IMR-90 (cell line): ENCODE measurements at regions not wholly inside any gene's neighbourhood (a gene's known extent, or its start where the extent isn't known, plus 50 kb on each side); places are given as distances from the start of the nearest gene placed in this dataset.

Experiments
- ATAC-seq: fragments of 200-7000 bp; cut with Tn5 transposase; 2 replicates; pipeline ENCODE4 v1.9.1; 2020; ENCODE audit warnings: low read depth, mild to moderate bottlenecking, moderate library complexity
- BruUV-seq: library from RNA; stranded (reverse); fragments of 400-500 nt; replicated peaks from 2 replicates; lab custom pipeline; 2021; lab: Mats Ljungman, UMichigan
- CTCF ChIA-PET: fragments of 300-600 bp; formaldehyde crosslinking; extraction: SDS; loops from one replicate; lab custom pipeline; 2021; ENCODE audit warnings: antibody characterized with exemption; lab: Yijun Ruan, JAX
- POLR2A ChIA-PET: fragments of 300-600 bp; sonication (Branson Sonifier 250); formaldehyde crosslinking; loops from one replicate; lab custom pipeline; 2022; ENCODE audit warnings: antibody characterized with exemption; ENCODE audit not compliant: unreplicated experiment; lab: Charles Lee
- DNase-seq: peaks from one replicate; pipeline ENCODE4 v3.0.0; 2013
- H2AFZ ChIP-seq: replicated peaks from 2 replicates; pipeline ENCODE3; 2013; ENCODE audit warnings: low read length, mild to moderate bottlenecking; ENCODE audit not compliant: poor library complexity
- H2AK5ac ChIP-seq: 2 replicates; pipeline ENCODE4 v1.6.1; 2013; ENCODE audit warnings: low read depth, low read length, inconsistent platforms
- H2AK9ac ChIP-seq: replicated peaks from 2 replicates; pipeline ENCODE3; 2013; ENCODE audit warnings: mild to moderate bottlenecking, low read depth, low read length, moderate library complexity; ENCODE audit not compliant: poor library complexity
- H2BK120ac ChIP-seq: 2 replicates; pipeline ENCODE4 v1.6.1; 2013; ENCODE audit warnings: low read depth, low read length, inconsistent platforms
- H2BK15ac ChIP-seq: 3 replicates; pipeline ENCODE4 v1.6.1; 2013; ENCODE audit warnings: low read depth, low read length, inconsistent platforms
- H2BK20ac ChIP-seq: 2 replicates; pipeline ENCODE4 v1.6.1; 2013; ENCODE audit warnings: low read depth, mild to moderate bottlenecking, inconsistent platforms, low read length, moderate library complexity
- H2BK5ac ChIP-seq: 2 replicates; pipeline ENCODE4 v1.6.1; 2013; ENCODE audit warnings: mild to moderate bottlenecking, low read depth, low read length, inconsistent platforms; ENCODE audit not compliant: poor library complexity, severe bottlenecking
- H3K14ac ChIP-seq: replicated peaks from 2 replicates; pipeline ENCODE4 v1.6.1; 2013; ENCODE audit warnings: low read depth, low read length, inconsistent platforms
- H3K18ac ChIP-seq: 2 replicates; pipeline ENCODE4 v1.6.1; 2013; ENCODE audit warnings: low read depth, low read length, control low read depth
- H3K23ac ChIP-seq: 2 replicates; pipeline ENCODE4 v1.6.1; 2013; ENCODE audit warnings: low read depth, low read length, inconsistent platforms
- H3K27ac ChIP-seq: 2 replicates; pipeline ENCODE4 v1.5.1; 2013; ENCODE audit warnings: mild to moderate bottlenecking, control low read depth, low read length; ENCODE audit not compliant: insufficient read depth
- H3K27me3 ChIP-seq: 2 replicates; pipeline ENCODE4 v1.6.1; 2013; ENCODE audit warnings: low read length; ENCODE audit not compliant: control insufficient read depth, insufficient read depth
- H3K36me3 ChIP-seq: 2 replicates; pipeline ENCODE4 v1.6.1; 2013; ENCODE audit warnings: low read length, mixed read lengths; ENCODE audit not compliant: control insufficient read depth, insufficient read depth
- H3K4ac ChIP-seq: 2 replicates; pipeline ENCODE4 v1.6.1; 2013; ENCODE audit warnings: low read depth, low read length, inconsistent platforms
- H3K4me1 ChIP-seq: 2 replicates; pipeline ENCODE4 v1.6.1; 2013; ENCODE audit warnings: low read length, mixed read lengths; ENCODE audit not compliant: control insufficient read depth, insufficient read depth
- H3K4me2 ChIP-seq: 2 replicates; pipeline ENCODE4 v1.6.1; 2013; ENCODE audit warnings: low read depth, mild to moderate bottlenecking, control low read depth, low read length, moderate library complexity
- H3K4me3 ChIP-seq: 2 replicates; pipeline ENCODE4 v1.5.1; 2013; ENCODE audit warnings: low read depth, mild to moderate bottlenecking, control low read depth, low read length, moderate library complexity; ENCODE audit not compliant: insufficient read depth
- H3K56ac ChIP-seq: 2 replicates; pipeline ENCODE4 v1.6.1; 2013; ENCODE audit warnings: low read length, inconsistent platforms; ENCODE audit not compliant: insufficient read depth; ENCODE audit errors: extremely low read depth
- H3K79me1 ChIP-seq, 2 experiments: 2 replicates each; pipeline ENCODE4 v1.6.1; 2013; ENCODE audit warnings: low read length in 2 of 2, inconsistent platforms in 1 of 2, low read depth in 1 of 2
- H3K9ac ChIP-seq: 2 replicates; pipeline ENCODE4 v1.6.1; 2013; ENCODE audit warnings: low read depth, low read length, control low read depth
- H3K9me1 ChIP-seq: 2 replicates; pipeline ENCODE4 v1.6.1; 2013; ENCODE audit warnings: low read length, inconsistent platforms; ENCODE audit not compliant: insufficient read depth
- H3K9me3 ChIP-seq: 2 replicates; pipeline ENCODE4 v1.6.1; 2013; ENCODE audit warnings: low read length; ENCODE audit not compliant: control insufficient read depth, insufficient read depth
- H4K20me1 ChIP-seq: 2 replicates; pipeline ENCODE4 v1.6.1; 2013; ENCODE audit warnings: low read length, inconsistent platforms; ENCODE audit not compliant: insufficient read depth
- H4K5ac ChIP-seq: 2 replicates; pipeline ENCODE4 v1.6.1; 2013; ENCODE audit warnings: mild to moderate bottlenecking, low read depth, low read length, control low read depth
- H4K8ac ChIP-seq, 2 experiments: 2 replicates each; pipeline ENCODE4 v1.6.1; 2013; ENCODE audit warnings: low read depth in 2 of 2, low read length in 2 of 2, control low read depth in 1 of 2, inconsistent platforms in 1 of 2
- H4K91ac ChIP-seq: 2 replicates; pipeline ENCODE4 v1.6.1; 2013; ENCODE audit warnings: low read depth, low read length, inconsistent platforms; ENCODE audit not compliant: insufficient read depth
- BHLHE40 ChIP-seq: fragments of 150-350 bp; IDR thresholded peaks from 2 replicates; pipeline ENCODE4 v1.6.1; 2016; ENCODE audit warnings: mild to moderate bottlenecking, low read depth, low read length
- CEBPB ChIP-seq: IDR thresholded peaks from 2 replicates; pipeline ENCODE4 v1.6.1; 2012; ENCODE audit warnings: low read depth, low read length, improper control_type of control experiment
- FOS ChIP-seq: fragments of 150-350 bp; IDR thresholded peaks from 2 replicates; pipeline ENCODE4 v1.6.1; 2016; ENCODE audit warnings: low read depth, low read length
- POLR2A ChIP-seq: IDR thresholded peaks from 2 replicates; pipeline ENCODE4 v1.6.1; 2012; ENCODE audit warnings: mild to moderate bottlenecking, low read depth, low read length
- RCOR1 ChIP-seq: IDR thresholded peaks from 2 replicates; pipeline ENCODE4 v1.6.1; 2012; ENCODE audit warnings: mild to moderate bottlenecking, low read length, improper control_type of control experiment; ENCODE audit not compliant: insufficient replicate concordance
- RFX5 ChIP-seq: IDR thresholded peaks from 2 replicates; pipeline ENCODE4 v1.8.0; 2012; ENCODE audit warnings: low read depth, mild to moderate bottlenecking, low read length, moderate library complexity
- SMC3 ChIP-seq: fragments of 150-350 bp; IDR thresholded peaks from 2 replicates; pipeline ENCODE4 v1.6.1; 2016; ENCODE audit warnings: low read depth, mild to moderate bottlenecking, antibody characterized with exemption, low read length, moderate library complexity
- USF2 ChIP-seq: fragments of 150-350 bp; IDR thresholded peaks from 2 replicates; pipeline ENCODE4 v1.6.1; 2017; ENCODE audit warnings: mild to moderate bottlenecking, antibody characterized with exemption, low read length, low read depth
- WGBS, 2 experiments: methylation state at CpG; one replicate each; pipeline versions ENCODE4 v1.1.5 to v1.1.7; 2013; ENCODE audit warnings: missing lambda C conversion rate in 2 of 2; ENCODE audit not compliant: insufficient read length in 1 of 2; ENCODE audit errors: extremely low coverage in 2 of 2; 5-methylcytosine and 5-hydroxymethylcytosine counted together
- dilution Hi-C: fragments of 300-500 bp; cut with HindIII; formaldehyde crosslinking; loops from one replicate; pipeline ENCODE4 v1.14.3; 2018; ENCODE audit warnings: low sequenced_read_pairs; ENCODE audit not compliant: unreplicated experiment
- in situ Hi-C: fragments of 300-500 bp; cut with MboI; formaldehyde crosslinking; loops from 3 replicates; pipeline ENCODE4 v1.14.3; 2019; ENCODE audit warnings: low sequenced_read_pairs, inconsistent platforms, mixed read lengths
- intact Hi-C: fragments of 100-400 bp; cut with micrococcal nuclease; formaldehyde crosslinking; loops from 2 replicates; pipeline ENCODE4 v1.10.0; 2022

GRCh38 chr5:27315363-27316270 lies 277.2 kb upstream of the CDH9 start:
- H2AK9ac ChIP-seq, result no peak overlapping the region
- H3K36me3 ChIP-seq, result no peaks in the 10 kb centered on the region
- H3K14ac ChIP-seq, result peak overlapping the region; percentile 91
- CTCF ChIA-PET, result no interaction called here
- H2BK15ac ChIP-seq, result peak overlapping the region; percentile 71; the same call in 1 of the 3 replicates
- H3K9me3 ChIP-seq, result no peaks in the 10 kb centered on the region
- peak overlapping the region; percentile 99 for H3K18ac ChIP-seq
- H4K5ac ChIP-seq, result peak overlapping the region; percentile 97
- WGBS, 2 experiments, result no CpG with 5 or more reads among the region's 7 CpGs
- H3K79me1 ChIP-seq, result no peaks in the 10 kb centered on the region
- peak overlapping the region; percentile 97 for H2BK20ac ChIP-seq
- peak overlapping the region; percentile 79; the same call in 1 of the 2 replicates for H3K4me2 ChIP-seq
- H4K8ac ChIP-seq, result peak overlapping the region; percentile 36 to 98
- peak; percentile 77 for DNase-seq
- no peak for TF ChIP-seq RFX5
- no peak for TF ChIP-seq POLR2A
- TF ChIP-seq CEBPB, result peak; percentile 65; the same call in 1 of the 2 replicates
- peak; percentile 10; the same call in 1 of the 2 replicates for TF ChIP-seq BHLHE40
- TF ChIP-seq FOS, result peak; percentile 70
- no peak for TF ChIP-seq USF2
- no peak for TF ChIP-seq RCOR1
- no peak for TF ChIP-seq SMC3
- H3K27ac ChIP-seq, result peak overlapping the region; percentile 95
- peak overlapping the region; percentile 97 for H2BK120ac ChIP-seq
- H3K4me3 ChIP-seq, result no peak overlapping the region
- peak overlapping the region; percentile 92 for H2AK5ac ChIP-seq
- peak overlapping the region; percentile 81 for H3K56ac ChIP-seq
- no TSS peak for BruUV-seq
- peak overlapping the region; percentile 95 for H4K91ac ChIP-seq
- H3K4ac ChIP-seq, result peak overlapping the region; percentile 98
- POLR2A ChIA-PET, result no interaction called here
- H3K4me1 ChIP-seq, result peaks cover 4% of the 10 kb centered on the region
- dilution Hi-C loops, result no loop called here
- H2AFZ ChIP-seq, result peak overlapping the region; percentile 77
- no peaks in the 10 kb centered on the region for H3K27me3 ChIP-seq
- peak; percentile 74 for ATAC-seq
- H3K23ac ChIP-seq, result peak overlapping the region; percentile 94
- no peaks in the 10 kb centered on the region for H4K20me1 ChIP-seq
- in situ Hi-C loops, result no loop called here
- peak overlapping the region; percentile 3; the same call in 1 of the 2 replicates for H3K9ac ChIP-seq
- intact Hi-C loops, result loop anchor here (5.0 to 10.0 kb wide), 2 partner anchors 73 to 159 kb away; no protein-coding TSS in a partner anchor
- 0 out of 2 replicates have a peak, but pooled peaks cover 2% of the 10 kb centered on the region for H3K9me1 ChIP-seq
- H2BK5ac ChIP-seq, result peak overlapping the region; percentile 100
